NB4 (cell line): ENCODE measurements at regions not wholly inside any gene's neighbourhood (a gene's known extent, or its start where the extent isn't known, plus 50 kb on each side); places are given as distances from the start of the nearest gene placed in this dataset.

Experiments
- DNase-seq: peaks from one replicate; pipeline ENCODE4 v3.0.0; 2010; ENCODE audit warnings: low read depth
- H3K4me3 ChIP-seq: one replicate; pipeline ENCODE4 v1.5.1; 2011; ENCODE audit warnings: mild to moderate bottlenecking, low read depth, low read length, moderate library complexity
- MYC ChIP-seq: IDR thresholded peaks from 2 replicates; pipeline ENCODE4 v1.6.1; 2011; ENCODE audit warnings: low read depth, low read length
- POLR2A ChIP-seq: IDR thresholded peaks from 2 replicates; pipeline ENCODE4 v1.6.1; 2011; ENCODE audit warnings: mild to moderate bottlenecking; ENCODE audit not compliant: insufficient read length; ENCODE audit errors: extremely low read depth
- TF ChIP-seq, protein P1 (sequence below): IDR thresholded peaks from 2 replicates; pipeline ENCODE4 v1.6.1; 2011; ENCODE audit warnings: low read depth, low read length
- TF ChIP-seq, protein P2 (sequence below): IDR thresholded peaks from one replicate; pipeline ENCODE4 v1.5.1; 2012; ENCODE audit warnings: low read depth, low read length

DNA sequence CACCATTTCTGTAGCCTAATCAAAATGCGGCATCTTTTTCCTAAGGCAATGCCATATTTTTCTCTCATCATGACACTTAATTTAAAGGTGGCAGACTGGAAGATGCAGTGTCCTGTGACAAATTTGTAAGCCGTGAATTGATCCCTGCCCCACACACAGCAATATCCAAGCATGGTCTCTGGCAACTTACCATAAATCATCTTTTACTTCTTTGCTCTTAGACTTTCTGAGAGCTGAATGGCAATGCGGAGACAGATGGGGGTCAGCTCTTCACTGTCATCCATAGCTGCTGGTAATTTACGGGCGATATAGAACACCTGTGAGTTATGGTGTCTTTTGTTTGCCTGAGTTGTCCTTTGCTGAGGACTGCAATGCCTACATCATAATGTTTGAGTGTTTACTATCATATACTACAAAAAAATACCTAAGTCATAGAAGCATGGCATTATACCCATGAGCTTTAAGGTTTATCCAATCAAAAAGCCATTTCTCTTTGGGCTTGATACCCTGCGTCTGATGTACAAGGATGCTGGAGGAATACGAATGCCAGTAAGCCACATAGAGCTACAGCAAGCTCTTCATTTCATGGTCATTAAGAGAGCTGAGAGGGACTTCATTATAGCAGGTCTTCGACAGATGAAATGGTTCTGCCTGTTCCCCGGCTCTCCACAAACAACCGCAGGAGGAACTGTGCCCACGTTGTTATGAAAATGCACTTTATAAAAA is 148.1 kb downstream of the TRIML1 start:
- no peak for DNase-seq

DNA sequence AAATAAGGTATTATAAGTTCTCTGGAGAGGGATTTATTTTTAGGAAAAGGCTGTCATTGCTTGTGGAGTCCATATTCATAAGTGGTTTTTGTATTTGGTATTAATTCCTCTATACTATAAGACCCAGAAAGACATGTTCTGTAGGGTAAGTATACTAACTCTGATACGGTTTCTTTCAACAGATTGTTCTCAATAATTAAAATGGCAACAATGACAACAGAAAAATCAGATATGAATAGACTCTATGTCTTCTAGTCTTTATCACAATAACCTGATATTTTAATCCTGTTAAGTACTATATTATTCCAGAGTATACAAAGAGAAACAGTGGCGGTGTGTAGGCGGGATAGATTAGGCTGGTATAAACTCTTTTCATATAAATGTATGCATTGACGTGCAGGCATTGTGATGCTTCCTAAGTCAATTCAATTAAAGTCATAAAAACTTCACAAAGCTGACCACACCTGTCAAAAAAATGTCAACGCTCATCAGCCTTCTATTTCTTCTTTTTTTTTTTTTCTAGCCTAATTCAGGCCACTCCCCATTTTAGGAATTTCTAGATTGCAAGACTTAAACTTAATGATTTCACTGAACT is 150.4 kb downstream of the TRIML1 start:
- TF ChIP-seq, protein P1, sequence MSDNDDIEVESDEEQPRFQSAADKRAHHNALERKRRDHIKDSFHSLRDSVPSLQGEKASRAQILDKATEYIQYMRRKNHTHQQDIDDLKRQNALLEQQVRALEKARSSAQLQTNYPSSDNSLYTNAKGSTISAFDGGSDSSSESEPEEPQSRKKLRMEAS, result no peak
- TF ChIP-seq MYC, result no peak
- TF ChIP-seq, protein P2, sequence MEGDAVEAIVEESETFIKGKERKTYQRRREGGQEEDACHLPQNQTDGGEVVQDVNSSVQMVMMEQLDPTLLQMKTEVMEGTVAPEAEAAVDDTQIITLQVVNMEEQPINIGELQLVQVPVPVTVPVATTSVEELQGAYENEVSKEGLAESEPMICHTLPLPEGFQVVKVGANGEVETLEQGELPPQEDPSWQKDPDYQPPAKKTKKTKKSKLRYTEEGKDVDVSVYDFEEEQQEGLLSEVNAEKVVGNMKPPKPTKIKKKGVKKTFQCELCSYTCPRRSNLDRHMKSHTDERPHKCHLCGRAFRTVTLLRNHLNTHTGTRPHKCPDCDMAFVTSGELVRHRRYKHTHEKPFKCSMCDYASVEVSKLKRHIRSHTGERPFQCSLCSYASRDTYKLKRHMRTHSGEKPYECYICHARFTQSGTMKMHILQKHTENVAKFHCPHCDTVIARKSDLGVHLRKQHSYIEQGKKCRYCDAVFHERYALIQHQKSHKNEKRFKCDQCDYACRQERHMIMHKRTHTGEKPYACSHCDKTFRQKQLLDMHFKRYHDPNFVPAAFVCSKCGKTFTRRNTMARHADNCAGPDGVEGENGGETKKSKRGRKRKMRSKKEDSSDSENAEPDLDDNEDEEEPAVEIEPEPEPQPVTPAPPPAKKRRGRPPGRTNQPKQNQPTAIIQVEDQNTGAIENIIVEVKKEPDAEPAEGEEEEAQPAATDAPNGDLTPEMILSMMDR, result no peak
- TF ChIP-seq POLR2A, result no peak
- no peak for DNase-seq
- H3K4me3 ChIP-seq, result no peak overlapping the region

More for the DNA sequence above, 148.1 kb downstream of the TRIML1 start:
- TF ChIP-seq MYC (no peak), POLR2A (no peak)
- TF ChIP-seq, protein P2, result no peak
- TF ChIP-seq, protein P1, result no peak
- H3K4me3 ChIP-seq, result no peak overlapping the region

DNA sequence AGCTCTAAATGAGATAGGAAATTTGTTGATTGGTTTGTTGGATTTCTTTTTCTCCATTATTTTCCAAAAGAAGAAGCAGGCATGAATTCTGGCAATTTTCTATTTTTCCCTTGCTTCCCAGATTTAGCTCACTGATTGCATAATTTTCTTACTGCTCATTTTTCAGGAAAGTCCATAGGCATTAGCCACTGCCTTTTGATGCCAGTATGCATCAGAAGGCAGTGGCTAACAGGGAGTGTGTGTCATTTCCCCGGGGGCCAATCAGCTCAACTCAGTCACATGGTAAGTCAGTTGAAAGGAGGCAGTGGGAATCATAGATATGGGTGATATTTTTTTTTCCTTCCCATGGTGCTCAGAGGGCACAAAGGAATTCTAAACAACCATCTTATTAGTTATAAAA is 156.7 kb downstream of the TRIML1 start:
- no peak for TF ChIP-seq MYC
- TF ChIP-seq, protein P1, result no peak
- no peak for TF ChIP-seq POLR2A
- TF ChIP-seq, protein P2, result no peak

DNA sequence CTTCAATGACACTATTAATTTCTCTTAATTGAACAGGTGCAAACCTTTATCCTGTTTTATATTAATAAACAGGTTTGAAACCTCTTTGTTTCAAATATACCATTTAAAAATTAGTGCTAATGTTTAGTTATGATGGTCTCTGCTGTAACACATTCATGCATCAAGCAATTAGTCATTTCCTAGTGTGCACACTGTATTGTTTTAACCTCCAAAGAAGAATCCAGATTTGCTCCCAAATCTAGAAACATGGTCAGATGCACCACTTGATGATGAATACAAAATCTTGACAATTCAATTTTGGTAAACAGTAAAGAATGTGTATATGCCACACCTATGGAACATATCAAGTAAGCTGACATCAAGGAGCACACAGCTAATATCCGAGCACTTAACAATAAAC is 157.1 kb downstream of the TRIML1 start:
- TF ChIP-seq, protein P2, result no peak
- TF ChIP-seq, protein P1, result no peak
- TF ChIP-seq POLR2A, result no peak
- TF ChIP-seq MYC, result no peak
- no peak for DNase-seq
- no peak overlapping the region for H3K4me3 ChIP-seq

More for the DNA sequence above, 156.7 kb downstream of the TRIML1 start:
- no peak for DNase-seq
- no peak overlapping the region for H3K4me3 ChIP-seq

DNA sequence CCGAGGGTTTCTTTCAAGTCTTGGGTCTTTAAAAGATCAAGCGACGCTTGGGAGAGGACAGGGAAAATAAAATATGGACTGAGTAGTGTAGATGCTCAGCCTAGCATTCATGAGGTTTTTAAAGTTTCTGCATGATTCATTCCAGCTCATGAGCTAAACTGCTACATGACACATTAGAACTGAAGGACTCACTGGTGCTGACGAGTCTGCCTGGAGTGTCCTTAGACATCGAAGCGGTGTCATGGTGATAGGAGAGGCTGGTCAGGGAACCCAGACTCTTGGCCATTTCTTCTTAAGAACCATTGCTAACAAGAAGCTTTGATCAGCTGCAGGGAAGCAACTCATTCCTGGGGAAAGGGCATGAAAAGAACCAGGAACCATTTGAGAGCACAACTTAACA is 158.6 kb downstream of the TRIML1 start:
- TF ChIP-seq, protein P1, result no peak
- TF ChIP-seq POLR2A (no peak), MYC (no peak)
- TF ChIP-seq, protein P2, result no peak
- DNase-seq, result no peak
- H3K4me3 ChIP-seq, result no peak overlapping the region
